Vagina (tissue), 2 donors: ENCODE measurements at regions not wholly inside any gene's neighbourhood (a gene's known extent, or its start where the extent isn't known, plus 50 kb on each side); places are given as distances from the start of the nearest gene placed in this dataset.

Experiments used
- CTCF ChIP-seq, 3 experiments: fragments of 450-650 bp in 2 of 3; fragments of 200-600 bp in 1 of 3; sonication (generic) in 1 of 3; IDR thresholded peaks; one replicate each; pipeline ENCODE4 v1.5.1; 2017 to 2019; ENCODE audit warnings: antibody characterized with exemption in 3 of 3, mild to moderate bottlenecking in 2 of 3, moderate library complexity in 2 of 3
- POLR2AphosphoS5 ChIP-seq, 2 donors: sonication (generic); formaldehyde crosslinking; IDR thresholded peaks; one replicate each; pipeline ENCODE4 v1.9.0; 2017; ENCODE audit warnings: antibody characterized with exemption in 2 of 2, mild to moderate bottlenecking in 2 of 2, low read depth in 1 of 2; ENCODE audit not compliant: insufficient read depth in 1 of 2

GRCh38 chr7:148540041-148540738 lies 50.4 kb upstream of the C7orf33 start:
- TF ChIP-seq CTCF (IDR thresholded peaks at IDR 0.05), result no peak
- TF ChIP-seq POLR2AphosphoS5 (IDR thresholded peaks at IDR 0.05; ENCODE audit: insufficient read depth in 1 of 2, low read depth in 1 of 2), result no peak
